ENCODE measurements at regions not wholly inside any gene's neighbourhood (a gene's known extent, or its start where the extent isn't known, plus 50 kb on each side); places are given as distances from the start of the nearest gene placed in this dataset.

GRCh38 chr2:22604136-22604535, 780.8 kb upstream of the KLHL29 start:
- no peak overlapping the region for H3K4me3 ChIP-seq (replicated peaks; ENCODE audit: low read depth, low read length)
- DNase-seq (ENCODE audit: extremely low read depth, low read depth) = no peak
- TF ChIP-seq CTCF (IDR thresholded peaks at IDR 0.05; ENCODE audit: low read depth, low read length, missing control alignments) = no peak

- no peak for DNase-seq (ENCODE audit: extremely low read depth, low read depth)
- no peak overlapping the region for H3K4me3 ChIP-seq (replicated peaks; ENCODE audit: low read depth, low read length)
- no peak for TF ChIP-seq CTCF (IDR thresholded peaks at IDR 0.05; ENCODE audit: low read depth, low read length, missing control alignments)
Measured at GRCh38 chr2:22616031-22616430, 768.9 kb upstream of the KLHL29 start.

GRCh38 chr2:22623620-22624019, 761.4 kb upstream of the KLHL29 start:
- no peak for TF ChIP-seq CTCF (IDR thresholded peaks at IDR 0.05; ENCODE audit: low read depth, low read length, missing control alignments)
- DNase-seq (ENCODE audit: extremely low read depth, low read depth) = no peak
- H3K4me3 ChIP-seq (replicated peaks; ENCODE audit: low read depth, low read length) = no peak overlapping the region

- no peak overlapping the region for H3K4me3 ChIP-seq (replicated peaks; ENCODE audit: low read depth, low read length)
- TF ChIP-seq CTCF (IDR thresholded peaks at IDR 0.05; ENCODE audit: low read depth, low read length, missing control alignments) = no peak
- DNase-seq (ENCODE audit: extremely low read depth, low read depth) = no peak
Measured at GRCh38 chr2:22626621-22627020, 758.4 kb upstream of the KLHL29 start.

GRCh38 chr2:22628221-22628620, 756.8 kb upstream of the KLHL29 start:
- no peak for TF ChIP-seq CTCF (IDR thresholded peaks at IDR 0.05; ENCODE audit: low read depth, low read length, missing control alignments)
- DNase-seq (ENCODE audit: extremely low read depth, low read depth) = no peak
- no peak overlapping the region for H3K4me3 ChIP-seq (replicated peaks; ENCODE audit: low read depth, low read length)

- H3K4me3 ChIP-seq (replicated peaks; ENCODE audit: low read depth, low read length) = no peak overlapping the region
- DNase-seq (ENCODE audit: extremely low read depth, low read depth) = no peak
- no peak for TF ChIP-seq CTCF (IDR thresholded peaks at IDR 0.05; ENCODE audit: low read depth, low read length, missing control alignments)
Measured at GRCh38 chr2:22628906-22629305, 756.1 kb upstream of the KLHL29 start.

GRCh38 chr2:22634167-22634566, 750.8 kb upstream of the KLHL29 start:
- TF ChIP-seq CTCF (IDR thresholded peaks at IDR 0.05; ENCODE audit: low read depth, low read length, missing control alignments) = no peak
- DNase-seq (ENCODE audit: extremely low read depth, low read depth) = no peak
- no peak overlapping the region for H3K4me3 ChIP-seq (replicated peaks; ENCODE audit: low read depth, low read length)

Data from HFF-Myc (cell line).